ENCODE measurements at regions not wholly inside any gene's neighbourhood (a gene's known extent, or its start where the extent isn't known, plus 50 kb on each side); places are given as distances from the start of the nearest gene placed in this dataset.

- no peak for TF ChIP-seq CTCF (IDR thresholded peaks at IDR 0.05)
- TF ChIP-seq POLR2A (IDR thresholded peaks at IDR 0.05; ENCODE audit: low read length): no peak
- TF ChIP-seq ZC3H11A (IDR thresholded peaks at IDR 0.05): no peak
- no peak for TF ChIP-seq PHF8 (IDR thresholded peaks at IDR 0.05; ENCODE audit: borderline replicate concordance, low read depth)
- TF ChIP-seq EP300 (IDR thresholded peaks at IDR 0.05): no peak
- no peak for TF ChIP-seq RAD21 (conservative IDR thresholded peaks at IDR 0.05 in 1 of 2, IDR thresholded peaks at IDR 0.05 in 1 of 2)
- no peak for TF ChIP-seq REST (IDR thresholded peaks at IDR 0.05)
- no peak for TF ChIP-seq CEBPB (IDR thresholded peaks at IDR 0.05)
- TF ChIP-seq CBX2 (IDR thresholded peaks at IDR 0.05; ENCODE audit: borderline replicate concordance, low read depth): no peak
Observed at GRCh38 chr15:98597666-98598065, 50.7 kb upstream of the IGF1R start.

Data from A549 (cell line).